ENCODE measurements at regions not wholly inside any gene's neighbourhood (a gene's known extent, or its start where the extent isn't known, plus 50 kb on each side); places are given as distances from the start of the nearest gene placed in this dataset.
A peak's percentile ranks its signal among the peaks of the same experiment; 100 is the strongest.

- DNase-seq (ENCODE audit: low read depth) = no peak
These were observed 211.9 kb downstream of the HRH4 start for GRCh38 chr18:24672165-24672941.

GRCh38 chr18:24674200-24674599 lies 213.8 kb downstream of the HRH4 start:
- no peak for DNase-seq (ENCODE audit: low read depth)

- no peak for DNase-seq (ENCODE audit: low read depth)
These were observed 214.2 kb downstream of the HRH4 start for GRCh38 chr18:24674605-24675004.

GRCh38 chr18:24677011-24677410 lies 216.6 kb downstream of the HRH4 start:
- no peak for DNase-seq (ENCODE audit: low read depth)

GRCh38 chr18:24678107-24678506 lies 217.7 kb downstream of the HRH4 start:
- DNase-seq (ENCODE audit: low read depth) = no peak

- no peak for DNase-seq (ENCODE audit: low read depth)
These were observed 218.2 kb downstream of the HRH4 start for GRCh38 chr18:24678626-24679025.

GRCh38 chr18:24679062-24679461 lies 218.6 kb downstream of the HRH4 start:
- no peak for DNase-seq (ENCODE audit: low read depth)

GRCh38 chr18:24683925-24684324 lies 223.5 kb downstream of the HRH4 start:
- no peak for DNase-seq (ENCODE audit: low read depth)

GRCh38 chr18:24685254-24685959 lies 225.0 kb downstream of the HRH4 start:
- no peak for DNase-seq (ENCODE audit: low read depth)

- DNase-seq (ENCODE audit: low read depth) = no peak
These were observed 234.7 kb downstream of the HRH4 start for GRCh38 chr18:24695168-24695567.

- DNase-seq (ENCODE audit: low read depth) = no peak
These were observed 241.6 kb downstream of the HRH4 start for GRCh38 chr18:24702001-24702515.

- DNase-seq (ENCODE audit: low read depth) = no peak
These were observed 242.9 kb downstream of the HRH4 start for GRCh38 chr18:24703316-24703715.

- peak; percentile 9 for DNase-seq (ENCODE audit: low read depth)
These were observed 244.7 kb downstream of the HRH4 start for GRCh38 chr18:24704946-24705630.

- no peak for DNase-seq (ENCODE audit: low read depth)
These were observed 250.0 kb downstream of the HRH4 start for GRCh38 chr18:24710474-24710873.

- no peak for DNase-seq (ENCODE audit: low read depth)
These were observed 259.4 kb downstream of the HRH4 start for GRCh38 chr18:24719791-24720190.

GRCh38 chr18:24721388-24721787 lies 261.0 kb downstream of the HRH4 start:
- no peak for DNase-seq (ENCODE audit: low read depth)

GRCh38 chr18:24725644-24726415 lies 265.4 kb downstream of the HRH4 start:
- DNase-seq (ENCODE audit: low read depth) = no peak

- peak; percentile 73 for DNase-seq (ENCODE audit: low read depth)
These were observed 266.5 kb downstream of the HRH4 start for GRCh38 chr18:24726727-24727492.

- no peak for DNase-seq (ENCODE audit: low read depth)
These were observed 267.2 kb downstream of the HRH4 start for GRCh38 chr18:24727685-24728084.

- no peak for DNase-seq (ENCODE audit: low read depth)
These were observed 270.7 kb downstream of the HRH4 start for GRCh38 chr18:24731158-24731557.

All from myocyte (in vitro differentiated cells).